Activated gamma-delta T cell treated with Interleukin-2 at 50 U/mL for 16 hours (primary cell): ENCODE measurements at regions not wholly inside any gene's neighbourhood (a gene's known extent, or its start where the extent isn't known, plus 50 kb on each side); places are given as distances from the start of the nearest gene placed in this dataset.
"Not testable (repeated sequence)": the region's sequence is repeated elsewhere in the genome, so short reads cannot be mapped to it uniquely, and the experiment has no call there.

Experiments
- DNase-seq: peaks from one replicate; pipeline ENCODE4 v3.0.0-alpha.2; 2020

GRCh38 chr13:24563087-24563486 lies 50.5 kb upstream of the PARP4 start:
- DNase-seq: no peak

- not testable (repeated sequence) for DNase-seq
These were observed 51.4 kb upstream of the PARP4 start for GRCh38 chr13:24563971-24564370.

- DNase-seq: no peak
These were observed 52.3 kb upstream of the PARP4 start for GRCh38 chr13:24564881-24565280.

DNA sequence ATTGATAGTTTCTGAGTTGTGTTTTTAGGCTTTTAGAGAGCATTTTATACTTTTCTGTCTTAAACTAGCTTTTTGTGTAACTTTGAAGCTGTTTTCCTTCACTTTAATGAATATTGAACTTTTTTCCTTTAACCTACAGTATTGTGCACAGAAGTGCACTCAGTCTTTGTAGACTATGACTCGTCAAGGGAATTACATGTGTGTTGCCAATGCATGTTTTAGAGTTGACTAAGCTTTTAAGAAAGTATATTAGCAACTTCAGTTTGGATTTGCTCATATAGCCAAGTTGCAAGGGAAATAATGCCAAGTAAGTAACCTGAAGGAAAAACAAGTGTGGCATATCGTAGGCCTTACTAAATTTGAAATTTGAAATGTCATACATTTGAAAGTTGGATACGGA lies 55.0 kb upstream of the PARP4 start:
- DNase-seq: not testable (repeated sequence)

- DNase-seq: no peak
These were observed 62.3 kb upstream of the PARP4 start for GRCh38 chr13:24574847-24575246.

DNA sequence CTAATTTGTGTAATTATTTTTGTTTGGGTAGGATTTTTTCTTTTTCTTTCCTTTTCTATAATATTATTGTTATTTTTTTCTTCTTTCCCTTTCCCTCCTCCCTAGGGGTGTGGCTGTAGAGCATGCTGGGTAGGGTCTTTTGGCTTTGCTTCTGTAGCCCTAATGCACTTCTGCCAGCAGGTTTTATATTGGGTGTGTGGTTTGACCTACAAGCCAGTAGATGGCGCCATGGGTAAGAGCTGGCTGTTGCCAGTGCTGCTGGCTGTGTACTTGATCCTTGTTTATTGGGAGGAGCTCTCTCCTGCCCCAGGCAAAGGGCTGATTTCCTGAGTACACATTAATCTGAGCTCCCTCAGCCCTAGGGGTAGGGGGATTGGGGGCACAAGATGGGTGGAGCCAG lies 67.7 kb upstream of the PARP4 start:
- DNase-seq: not testable (repeated sequence)

- DNase-seq: not testable (repeated sequence)
These were observed 69.0 kb upstream of the PARP4 start for GRCh38 chr13:24581578-24581977.

- DNase-seq: not testable (repeated sequence)
These were observed 79.1 kb upstream of the PARP4 start for GRCh38 chr13:24591697-24592096.

GRCh38 chr13:24597906-24598670 lies 82.1 kb upstream of the ATP12A start:
- not testable (repeated sequence) for DNase-seq

DNA sequence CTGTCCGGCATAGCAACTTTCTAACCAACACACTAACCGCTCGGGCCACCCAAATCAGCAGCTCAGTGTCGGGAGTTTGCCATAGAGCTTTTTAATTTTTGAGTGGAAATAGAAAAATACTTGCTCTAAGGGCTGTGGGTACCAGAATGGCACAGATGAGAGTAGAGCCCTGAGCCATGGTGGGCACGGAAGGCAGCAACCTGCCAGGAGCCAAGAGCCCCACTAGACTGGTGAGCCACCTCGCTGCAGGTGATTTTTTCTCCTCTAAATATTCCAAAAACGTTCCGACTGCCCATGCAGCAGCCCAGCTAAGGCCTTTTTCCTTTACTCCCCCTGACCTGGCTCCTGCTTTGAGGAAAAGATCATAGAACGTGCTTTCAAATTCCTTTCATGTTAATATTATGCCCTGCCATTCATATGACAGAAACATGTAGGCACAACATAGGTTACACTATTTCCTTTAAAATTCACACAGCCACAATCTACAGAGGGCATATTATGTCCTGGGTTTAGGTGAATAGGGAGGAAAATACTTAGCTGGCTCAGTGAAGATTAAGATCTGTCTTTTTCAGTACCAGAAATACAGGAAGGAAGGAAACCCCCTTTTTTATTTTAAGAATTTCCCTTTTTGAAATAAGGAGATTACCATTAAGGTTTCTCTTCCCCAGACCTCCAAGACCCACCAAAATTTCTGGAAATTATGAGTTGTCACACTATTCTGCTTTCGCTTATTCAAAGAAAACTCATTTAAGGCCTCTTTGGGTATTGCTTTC lies 81.0 kb upstream of the ATP12A start:
- not testable (repeated sequence) for DNase-seq

- no peak for DNase-seq
These were observed 74.3 kb upstream of the ATP12A start for GRCh38 chr13:24605923-24606372.

DNA sequence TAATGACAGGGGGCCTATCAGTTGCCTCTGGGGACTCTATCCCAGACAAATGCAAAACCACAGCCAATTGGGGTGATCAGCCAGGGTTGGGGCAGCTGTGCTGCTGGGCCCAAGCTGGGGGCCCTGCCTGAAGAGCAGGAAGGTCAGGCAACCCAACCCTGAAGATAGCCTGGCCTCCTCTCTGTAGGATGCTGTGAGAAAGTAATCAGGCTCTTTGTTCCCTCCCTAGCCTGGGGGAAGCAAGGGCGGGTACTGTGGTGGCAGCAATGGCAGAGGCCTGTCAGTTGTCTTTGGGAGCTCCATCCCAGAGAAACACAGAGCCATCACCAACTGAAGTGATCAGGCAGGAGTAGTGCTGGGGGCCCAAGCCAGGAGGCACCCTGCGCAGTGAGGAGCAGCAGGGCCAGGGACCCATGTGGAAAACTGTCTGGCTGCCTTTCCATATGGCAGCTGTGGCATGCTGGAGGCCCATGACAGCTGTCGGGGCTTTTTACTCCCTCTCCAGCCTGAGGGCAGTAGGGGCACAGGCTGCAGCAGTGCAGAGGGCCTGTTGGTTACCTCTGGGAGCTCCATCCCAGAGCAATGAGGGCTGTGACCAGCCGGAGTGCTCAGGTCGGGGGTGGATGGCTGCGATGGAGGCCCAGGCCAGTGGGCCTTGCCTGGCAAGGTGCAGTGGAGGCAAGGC lies 73.6 kb upstream of the ATP12A start:
- no peak for DNase-seq

- no peak for DNase-seq
These were observed 69.3 kb upstream of the ATP12A start for GRCh38 chr13:24610956-24611355.

DNA sequence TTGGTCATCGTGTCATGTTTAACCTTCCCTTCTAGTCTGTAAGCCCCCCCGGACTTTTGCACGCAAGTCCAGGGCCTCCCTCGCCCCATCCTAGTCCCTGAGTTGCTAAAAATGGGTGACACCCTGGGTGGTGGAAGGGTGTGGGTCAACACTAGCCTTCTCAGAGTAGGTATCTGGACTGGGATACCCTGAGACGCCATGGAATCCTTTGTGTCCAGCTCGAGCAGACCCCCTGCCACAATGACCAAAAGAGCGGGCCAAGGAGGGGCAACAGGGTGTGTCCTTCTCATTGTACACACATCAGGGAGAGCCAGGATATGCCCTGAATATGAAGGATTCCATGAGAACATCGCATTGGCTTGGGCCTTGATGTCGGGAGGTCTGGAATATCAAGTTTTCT lies 67.5 kb upstream of the ATP12A start:
- no peak for DNase-seq

DNA sequence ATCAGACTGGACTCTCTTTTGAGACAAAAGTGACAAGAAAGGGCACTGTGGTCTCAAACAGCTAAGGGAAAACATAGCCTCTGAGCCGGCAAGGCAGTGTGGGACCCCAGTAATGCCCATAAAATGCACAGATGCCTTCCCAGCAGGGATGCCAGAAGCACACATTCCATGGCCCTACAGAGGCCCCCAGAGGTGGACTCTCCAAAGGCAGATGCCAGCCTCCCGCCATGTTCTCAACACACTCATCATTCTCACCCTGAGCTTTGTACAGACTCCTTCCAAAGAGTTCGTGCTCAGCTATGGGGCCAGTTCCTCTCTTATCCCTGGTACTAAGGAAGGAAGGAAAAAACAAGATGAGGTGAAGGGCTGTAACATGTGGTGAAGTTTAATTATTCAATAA lies 67.1 kb upstream of the ATP12A start:
- no peak for DNase-seq

- DNase-seq: no peak
These were observed 66.5 kb upstream of the ATP12A start for GRCh38 chr13:24613755-24614154.

DNA sequence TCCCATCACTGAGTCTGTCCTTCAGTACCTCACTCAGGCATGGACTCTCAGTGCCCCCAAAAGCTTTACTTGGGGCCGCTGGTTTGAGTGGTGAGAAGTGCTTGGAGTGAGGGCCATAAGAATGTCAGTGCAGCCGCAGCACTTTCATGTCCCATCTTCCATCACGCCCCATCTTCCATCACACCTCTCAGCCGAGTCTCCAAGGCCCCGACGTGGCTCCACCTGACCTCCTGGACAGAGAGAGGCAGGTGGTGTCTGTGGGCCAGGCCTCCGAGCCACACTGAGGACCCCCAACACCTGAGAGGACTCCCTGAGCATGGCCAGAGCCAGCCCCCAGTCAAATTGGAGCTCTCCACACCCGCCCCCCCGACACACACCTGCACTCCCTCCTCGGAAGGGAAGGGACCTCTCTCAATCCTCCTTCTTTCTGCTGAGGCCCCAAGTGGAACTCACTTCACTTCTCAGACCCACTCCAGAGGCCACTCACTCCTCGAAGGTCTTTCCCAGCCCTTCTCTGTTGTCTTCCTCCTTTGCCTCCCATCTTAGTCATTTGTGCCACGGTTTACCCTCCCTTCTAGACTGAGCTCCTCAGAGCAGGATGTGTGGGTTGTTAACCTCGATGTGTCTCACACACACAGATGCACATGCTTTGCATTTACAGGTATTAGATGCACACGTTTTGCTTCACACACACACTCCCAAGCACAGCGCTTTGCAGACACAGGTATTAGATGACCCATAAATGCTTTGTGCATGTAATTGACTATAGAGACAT lies 65.7 kb upstream of the ATP12A start:
- no peak for DNase-seq

DNA sequence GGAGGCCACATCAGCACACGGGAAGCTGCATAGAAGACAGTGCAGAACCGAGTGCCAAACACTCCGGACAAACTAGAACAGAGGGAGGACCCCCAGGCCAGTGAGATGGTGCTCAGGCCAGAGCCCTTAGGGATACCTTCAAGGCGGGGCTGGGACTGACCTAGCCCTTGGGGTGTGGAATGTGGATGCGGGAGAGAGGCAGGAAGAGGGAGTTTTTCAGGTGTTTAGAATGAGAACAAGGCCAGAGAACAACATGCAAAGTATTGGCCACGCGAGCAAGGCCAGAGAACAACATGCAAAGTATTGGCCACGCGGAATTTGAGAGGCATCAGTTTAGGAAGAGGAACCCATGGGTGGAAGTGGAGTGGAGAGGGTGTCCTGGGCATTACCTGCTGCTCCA lies 65.1 kb upstream of the ATP12A start:
- DNase-seq: no peak

DNA sequence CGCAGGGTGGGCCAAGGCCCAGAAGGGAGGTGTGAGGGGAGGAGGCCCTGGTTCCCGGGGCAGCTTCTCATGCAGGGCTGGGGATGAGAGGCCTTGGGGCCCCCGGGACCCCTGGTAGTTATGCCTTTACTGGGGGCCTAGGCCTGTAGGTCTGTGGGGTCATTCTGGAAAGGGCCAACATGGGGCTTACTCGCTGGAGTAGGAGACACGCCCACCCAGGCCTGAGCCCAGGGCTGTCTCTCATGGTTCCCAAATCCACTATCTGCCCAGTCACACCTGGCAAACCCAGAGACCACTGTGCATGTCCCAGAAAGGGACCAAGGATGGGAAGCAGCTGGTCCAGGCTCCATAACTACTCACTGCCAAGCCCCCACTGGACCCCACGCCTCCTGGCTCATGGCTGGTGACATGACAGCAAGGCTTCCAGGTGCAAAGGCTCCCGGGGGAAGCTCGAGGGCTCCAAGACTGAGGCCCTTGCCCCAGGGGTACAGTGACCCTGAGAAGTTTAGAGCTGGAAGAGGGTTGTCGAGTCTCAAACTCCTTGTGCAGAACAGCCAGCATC lies 64.2 kb upstream of the ATP12A start:
- no peak for DNase-seq

GRCh38 chr13:24616514-24616913 lies 63.7 kb upstream of the ATP12A start:
- no peak for DNase-seq

DNA sequence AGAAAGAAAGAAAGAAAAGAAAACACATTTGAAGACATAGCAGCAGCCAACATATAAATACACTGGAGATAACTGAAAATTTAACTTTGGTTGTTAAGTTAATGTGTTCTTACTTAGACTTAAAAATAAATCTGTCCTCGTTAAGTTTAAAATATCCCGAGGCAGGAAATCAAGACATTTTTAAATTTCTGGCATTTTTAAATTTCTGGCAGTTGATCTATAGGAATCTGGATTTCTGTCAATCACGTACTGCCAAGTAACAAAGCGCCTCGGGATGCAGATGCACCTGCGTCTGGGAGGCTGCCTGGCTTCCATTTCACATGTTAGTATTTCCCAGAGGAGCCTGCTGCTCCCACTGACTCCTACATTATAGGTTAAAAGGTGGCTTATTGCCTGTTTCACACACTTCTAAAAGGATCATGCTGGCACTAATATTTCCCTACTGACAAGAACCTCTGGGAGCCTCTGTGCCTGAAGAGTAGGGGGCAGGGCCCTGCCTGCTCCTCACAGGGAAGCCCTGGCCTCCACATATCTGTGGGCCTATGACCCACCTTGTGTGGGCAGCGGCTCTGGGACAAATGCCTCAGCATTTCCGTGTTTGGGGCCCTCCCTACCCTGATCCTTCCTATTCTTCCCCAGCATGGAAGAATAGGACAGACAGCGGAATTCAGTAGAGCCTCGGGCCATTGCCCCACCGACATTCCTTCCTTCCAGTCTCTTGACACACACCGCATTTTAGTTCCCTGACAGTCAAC lies 62.8 kb upstream of the ATP12A start:
- DNase-seq: no peak
